Retinal pigment epithelial cell (primary cell): ENCODE measurements at regions not wholly inside any gene's neighbourhood (a gene's known extent, or its start where the extent isn't known, plus 50 kb on each side); places are given as distances from the start of the nearest gene placed in this dataset.

Source experiments
- DNase-seq: peaks from one replicate; pipeline ENCODE4 v3.0.0-alpha.2; 2010; ENCODE audit warnings: low read depth
- H3K4me3 ChIP-seq: 2 replicates; pipeline ENCODE4 v1.5.1; 2011; ENCODE audit warnings: mild to moderate bottlenecking, low read length, control low read depth, moderate library complexity
- CTCF ChIP-seq: conservative IDR thresholded peaks from 2 replicates; pipeline ENCODE4 v1.5.1; 2011; ENCODE audit warnings: low read depth, low read length, control low read depth, inconsistent platforms

- no peak overlapping the region for H3K4me3 ChIP-seq
- DNase-seq: no peak
- no peak for TF ChIP-seq CTCF
Measured at GRCh38 chr14:101118746-101119591, 215.4 kb upstream of the RTL1 start.

DNA sequence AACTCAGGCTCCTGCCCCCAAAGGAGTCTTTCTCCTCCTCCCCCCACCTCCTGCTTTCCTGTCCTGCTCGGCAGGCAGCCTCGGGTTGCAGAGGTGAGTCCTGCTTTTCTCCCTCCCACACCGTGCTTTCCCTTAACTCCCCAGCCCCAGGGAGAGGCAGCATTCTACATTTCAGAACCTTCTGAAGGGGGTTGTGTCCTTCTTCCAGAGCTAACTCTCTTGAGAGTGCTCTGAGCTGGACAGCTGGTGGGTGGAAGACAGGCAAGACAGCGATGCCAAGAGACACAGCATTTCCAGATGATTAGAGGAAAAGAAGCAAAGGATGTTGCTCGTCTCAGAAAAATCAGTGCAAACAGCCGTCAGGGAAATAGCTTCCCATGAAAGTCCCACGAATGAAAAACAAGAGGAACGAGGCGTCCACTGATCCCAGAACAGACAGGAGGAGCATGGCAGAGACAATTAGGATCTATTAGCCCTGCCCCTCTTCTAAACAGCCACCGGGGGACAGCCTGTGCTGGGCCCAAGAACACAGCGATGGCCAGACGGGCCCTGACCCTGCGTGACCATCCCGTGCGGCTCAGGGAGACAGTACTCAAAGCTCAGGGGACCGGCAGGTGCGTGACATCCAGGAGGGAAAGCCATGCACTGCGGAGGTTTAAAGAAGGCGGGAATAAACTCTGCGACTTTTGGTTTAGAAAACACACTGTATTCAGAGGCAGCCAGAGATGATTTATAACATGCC, 216.5 kb upstream of the RTL1 start:
- no peak overlapping the region for H3K4me3 ChIP-seq
- DNase-seq: no peak
- no peak for TF ChIP-seq CTCF

GRCh38 chr14:101120641-101121507, 217.4 kb upstream of the RTL1 start:
- no peak for TF ChIP-seq CTCF
- H3K4me3 ChIP-seq: no peak overlapping the region
- no peak for DNase-seq

DNA sequence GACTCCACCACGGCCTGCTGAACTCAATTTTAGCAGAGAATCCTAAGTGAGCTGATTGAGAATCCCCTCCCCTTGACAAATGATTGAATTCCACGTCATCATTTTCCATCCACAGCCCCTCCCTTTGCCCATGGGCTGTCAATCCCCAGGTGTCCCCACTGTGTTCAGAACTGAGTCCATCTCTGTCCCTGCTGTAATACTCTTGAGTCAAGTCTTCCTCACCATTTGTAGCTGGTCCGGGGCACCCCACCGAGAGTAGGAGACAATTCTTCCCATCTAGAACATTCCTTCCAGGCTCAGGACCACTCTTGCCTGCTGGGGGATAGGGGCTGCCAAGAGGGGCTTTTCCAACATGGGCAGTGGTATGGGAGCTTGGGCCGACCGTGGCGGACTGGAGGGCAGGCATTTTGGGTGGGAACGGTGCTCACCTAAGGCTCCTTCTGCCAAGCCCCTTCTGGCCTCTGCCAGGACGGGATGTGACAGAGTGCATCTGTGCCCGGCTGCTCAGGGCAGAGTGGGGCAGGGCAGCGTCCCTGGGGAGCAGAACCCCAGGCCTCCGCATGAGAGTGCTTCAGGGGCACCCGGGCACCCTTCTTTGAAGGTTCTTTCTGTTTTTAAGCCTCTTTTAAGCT, 218.1 kb upstream of the RTL1 start:
- TF ChIP-seq CTCF: no peak
- H3K4me3 ChIP-seq: no peak overlapping the region
- DNase-seq: no peak

GRCh38 chr14:101122237-101123141, 219.0 kb upstream of the RTL1 start:
- no peak for TF ChIP-seq CTCF
- no peak for DNase-seq
- no peak overlapping the region for H3K4me3 ChIP-seq
